ENCODE measurements at regions not wholly inside any gene's neighbourhood (a gene's known extent, or its start where the extent isn't known, plus 50 kb on each side); places are given as distances from the start of the nearest gene placed in this dataset.

GRCh38 chr4:38189445-38189844, 229.2 kb downstream of the PTTG2 start:
- Histone ChIP-seq H3K4me3 (no peak overlapping the region), H3K27ac (peak overlapping the region; percentile 84)
- TF ChIP-seq, protein P1, sequence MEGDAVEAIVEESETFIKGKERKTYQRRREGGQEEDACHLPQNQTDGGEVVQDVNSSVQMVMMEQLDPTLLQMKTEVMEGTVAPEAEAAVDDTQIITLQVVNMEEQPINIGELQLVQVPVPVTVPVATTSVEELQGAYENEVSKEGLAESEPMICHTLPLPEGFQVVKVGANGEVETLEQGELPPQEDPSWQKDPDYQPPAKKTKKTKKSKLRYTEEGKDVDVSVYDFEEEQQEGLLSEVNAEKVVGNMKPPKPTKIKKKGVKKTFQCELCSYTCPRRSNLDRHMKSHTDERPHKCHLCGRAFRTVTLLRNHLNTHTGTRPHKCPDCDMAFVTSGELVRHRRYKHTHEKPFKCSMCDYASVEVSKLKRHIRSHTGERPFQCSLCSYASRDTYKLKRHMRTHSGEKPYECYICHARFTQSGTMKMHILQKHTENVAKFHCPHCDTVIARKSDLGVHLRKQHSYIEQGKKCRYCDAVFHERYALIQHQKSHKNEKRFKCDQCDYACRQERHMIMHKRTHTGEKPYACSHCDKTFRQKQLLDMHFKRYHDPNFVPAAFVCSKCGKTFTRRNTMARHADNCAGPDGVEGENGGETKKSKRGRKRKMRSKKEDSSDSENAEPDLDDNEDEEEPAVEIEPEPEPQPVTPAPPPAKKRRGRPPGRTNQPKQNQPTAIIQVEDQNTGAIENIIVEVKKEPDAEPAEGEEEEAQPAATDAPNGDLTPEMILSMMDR (IDR thresholded peaks at IDR 0.05) = no peak
- DNase-seq (ENCODE audit: low spot score) = no peak

GRCh38 chr4:38190717-38191178, 230.6 kb downstream of the PTTG2 start:
- H3K27ac ChIP-seq = peak overlapping the region; percentile 84
- H3K4me3 ChIP-seq = no peak overlapping the region
- TF ChIP-seq, protein P1 (IDR thresholded peaks at IDR 0.05) = no peak
- DNase-seq (ENCODE audit: low spot score) = peak; percentile 86

DNA sequence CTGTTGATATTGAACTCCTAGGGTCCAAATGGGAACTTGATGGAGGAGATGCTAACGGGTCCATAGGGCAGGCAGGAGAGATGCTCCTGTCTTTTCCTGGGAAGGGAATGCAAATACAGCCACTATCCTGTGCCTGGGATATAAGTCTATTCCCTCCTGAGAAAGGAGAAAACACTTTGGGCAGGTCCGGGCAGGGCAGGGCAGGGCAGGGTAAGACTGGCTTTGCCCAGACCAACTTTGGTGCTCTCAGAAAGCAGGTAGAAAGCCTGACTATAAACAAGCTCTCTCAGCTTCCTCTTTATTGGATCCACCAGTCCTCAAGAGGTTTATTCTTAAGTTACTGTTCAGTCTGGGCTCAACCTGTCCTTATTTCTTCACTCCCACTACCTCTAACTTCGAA, 232.3 kb downstream of the PTTG2 start:
- Histone ChIP-seq H3K27ac (no peak overlapping the region), H3K4me3 (no peak overlapping the region)
- TF ChIP-seq, protein P1 (IDR thresholded peaks at IDR 0.05) = no peak
- DNase-seq (ENCODE audit: low spot score) = no peak

DNA sequence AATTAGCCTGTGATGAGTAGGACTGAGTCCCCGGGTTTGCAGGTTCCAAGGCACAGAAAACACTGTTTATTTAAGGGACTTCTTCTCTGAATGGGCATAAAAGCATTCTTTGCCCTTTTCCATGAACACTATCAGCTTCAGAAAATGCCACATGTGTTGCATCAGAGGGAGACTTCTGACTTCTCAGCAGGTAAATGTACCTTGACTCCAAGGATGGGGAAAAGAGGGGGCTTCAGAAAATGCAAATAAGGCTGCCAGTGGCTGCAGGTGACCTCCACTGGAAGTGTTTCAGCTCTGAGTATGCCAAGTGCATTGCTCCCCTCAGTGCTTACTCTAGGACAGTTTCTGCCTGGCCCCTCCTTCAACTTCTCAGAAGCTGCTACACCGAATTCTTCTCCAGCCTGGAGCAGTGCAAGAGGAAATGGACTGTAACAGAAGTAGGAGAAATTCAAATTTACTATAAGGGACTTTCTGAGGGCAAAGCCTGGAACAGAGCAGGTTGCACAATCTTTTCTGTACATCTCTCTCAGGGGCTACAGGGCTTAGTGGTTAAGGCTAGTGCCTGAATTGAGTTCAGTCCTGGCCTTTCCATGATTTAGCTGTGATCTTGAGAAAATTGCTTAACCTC, 233.2 kb downstream of the PTTG2 start:
- no peak overlapping the region for H3K27ac ChIP-seq
- no peak for DNase-seq (ENCODE audit: low spot score)
- TF ChIP-seq, protein P1 (IDR thresholded peaks at IDR 0.05) = no peak
- H3K4me3 ChIP-seq = no peak overlapping the region

- DNase-seq (ENCODE audit: low spot score) = no peak
- TF ChIP-seq, protein P1 (IDR thresholded peaks at IDR 0.05) = no peak
- Histone ChIP-seq H3K27ac (no peak overlapping the region), H3K4me3 (no peak overlapping the region)
Measured at GRCh38 chr4:38194047-38194602, 233.9 kb downstream of the PTTG2 start.

GRCh38 chr4:38195486-38195885, 235.3 kb downstream of the PTTG2 start:
- H3K4me3 ChIP-seq = no peak overlapping the region
- TF ChIP-seq, protein P1 (IDR thresholded peaks at IDR 0.05) = no peak
- no peak overlapping the region for H3K27ac ChIP-seq
- DNase-seq (ENCODE audit: low spot score) = no peak

GRCh38 chr4:38195911-38196310, 235.7 kb downstream of the PTTG2 start:
- H3K27ac ChIP-seq = no peak overlapping the region
- DNase-seq (ENCODE audit: low spot score) = no peak
- TF ChIP-seq, protein P1 (IDR thresholded peaks at IDR 0.05) = no peak
- no peak overlapping the region for H3K4me3 ChIP-seq

Measured in coronary artery (tissue), 2 donors.